ENCODE measurements at regions not wholly inside any gene's neighbourhood (a gene's known extent, or its start where the extent isn't known, plus 50 kb on each side); places are given as distances from the start of the nearest gene placed in this dataset.

- WGBS, 4 donors, result 86 to 97% (median 93%) methylated on average over 1 of the region's 1 CpG
- H3K9me3 ChIP-seq, result peaks cover 0 to 3% (median 0%) of the 10 kb centered on the region in 12 donors
- TF ChIP-seq POLR2A (IDR thresholded peaks at IDR 0.05), result no peak
- no peak for TF ChIP-seq CTCF (IDR thresholded peaks at IDR 0.05)
- intact Hi-C loops (cut with DNase I), result loop anchor here in 5 of 10 donors (2.0 to 10.0 kb wide), 6 partner anchors 94 to 806 kb away; no protein-coding TSS in a partner anchor
- H3K36me3 ChIP-seq, result no peaks in the 10 kb centered on the region
- no peak for ATAC-seq
- peaks cover 13 to 88% (median 36%) of the 10 kb centered on the region in 12 donors for H3K4me1 ChIP-seq
- peak overlapping the region in 1 of 12 donors; percentile 60 for H3K4me3 ChIP-seq
- peak overlapping the region in 7 of 12 donors; percentile 4 to 98 (median 94) for H3K27ac ChIP-seq
- DNase-seq, result no peak
- no peaks in the 10 kb centered on the region for H3K27me3 ChIP-seq
Measured at GRCh38 chr2:64860936-64861335, 128.3 kb upstream of the SLC1A4 start.

- TF ChIP-seq CTCF (IDR thresholded peaks at IDR 0.05) (no peak), POLR2A (IDR thresholded peaks at IDR 0.05) (no peak)
- DNase-seq (no peak), ATAC-seq (no peak)
- intact Hi-C loops (cut with DNase I), result loop anchor here in 7 of 10 donors (2.0 to 10.0 kb wide), 9 partner anchors 94 to 807 kb away; partner anchors contain the start of gene SERTAD2 (in 1 of the 7)
- Histone ChIP-seq H3K36me3 (no peaks in the 10 kb centered on the region), H3K4me1 (peaks cover 13 to 93% (median 36%) of the 10 kb centered on the region in 12 donors), H3K4me3 (no peak overlapping the region), H3K27ac (peak overlapping the region in 5 of 12 donors; percentile 4 to 98 (median 28)), H3K9me3 (peaks cover 0 to 3% (median 0%) of the 10 kb centered on the region in 12 donors), H3K27me3 (no peaks in the 10 kb centered on the region)
- WGBS, 4 donors, result 91 to 92% (median 92%) methylated on average over 7 of the region's 7 CpGs
Measured at GRCh38 chr2:64861452-64862397, 127.5 kb upstream of the SLC1A4 start.

GRCh38 chr2:64862623-64863022, 126.6 kb upstream of the SLC1A4 start:
- peaks cover 11 to 85% (median 31%) of the 10 kb centered on the region in 12 donors for H3K4me1 ChIP-seq
- no peak overlapping the region for H3K4me3 ChIP-seq
- peak overlapping the region in 1 of 12 donors; percentile 98 for H3K27ac ChIP-seq
- ATAC-seq (no peak), DNase-seq (no peak)
- WGBS, 4 donors, result 82 to 94% (median 88%) methylated on average over 1 of the region's 1 CpG
- H3K9me3 ChIP-seq, result peaks cover 0 to 3% (median 0%) of the 10 kb centered on the region in 12 donors
- H3K27me3 ChIP-seq, result no peaks in the 10 kb centered on the region
- intact Hi-C loops (cut with DNase I), result loop anchor here in 6 of 10 donors (2.0 to 10.0 kb wide), 8 partner anchors 95 to 808 kb away; partner anchors contain the start of gene SERTAD2 (in 1 of the 6)
- no peak for TF ChIP-seq CTCF (IDR thresholded peaks at IDR 0.05)
- TF ChIP-seq POLR2A (IDR thresholded peaks at IDR 0.05), result no peak
- H3K36me3 ChIP-seq, result no peaks in the 10 kb centered on the region
